SK-N-SH (cell line): ENCODE measurements at regions not wholly inside any gene's neighbourhood (a gene's known extent, or its start where the extent isn't known, plus 50 kb on each side); places are given as distances from the start of the nearest gene placed in this dataset.

Experiments
- CTCF ChIA-PET: fragments of 300-600, 350-600 bp; formaldehyde crosslinking; extraction: SDS; loops from one replicate; lab custom pipeline; 2021; lab: Yijun Ruan, JAX
- POLR2A ChIA-PET: fragments of 350-600 bp; sonication (Branson Sonifier 250); formaldehyde crosslinking; extraction: SDS; loops from one replicate; lab custom pipeline; 2020; ENCODE audit warnings: antibody characterized with exemption, inconsistent platforms; lab: Yijun Ruan, JAX
- DNase-seq: peaks from one replicate; pipeline ENCODE4 v3.0.0; 2012
- H2AFZ ChIP-seq: fragments of 200-600 bp; sonication (generic); 2 replicates; pipeline ENCODE4 v1.8.1; 2016; ENCODE audit warnings: antibody characterized with exemption, mild to moderate bottlenecking, low read depth
- H3F3A ChIP-seq: fragments of 200-600 bp; sonication (generic); replicated peaks from 2 replicates; pipeline ENCODE3; 2016; ENCODE audit warnings: antibody characterized with exemption, mild to moderate bottlenecking; ENCODE audit not compliant: insufficient read depth
- H3K27ac ChIP-seq, 2 experiments: fragments of 200-500 bp in 1 of 2; fragments of 200-600 bp in 1 of 2; sonication (Bioruptor generic) in 1 of 2; sonication (generic), shearing (Covaris generic) in 1 of 2; 2 replicates each; pipeline versions ENCODE4 v1.5.1 to v1.6.1; 2014 to 2016; ENCODE audit warnings: low read depth in 2 of 2, inconsistent platforms in 1 of 2, low read length in 1 of 2, mild to moderate bottlenecking in 1 of 2, mixed read lengths in 1 of 2
- H3K27me3 ChIP-seq: fragments of 200-600 bp; sonication (generic), shearing (Covaris generic); 2 replicates; pipeline ENCODE4 v1.6.1; 2016; ENCODE audit warnings: mixed run types; ENCODE audit not compliant: insufficient read depth
- H3K36me3 ChIP-seq, 2 experiments: fragments of 200-500 bp in 1 of 2; fragments of 200-600 bp in 1 of 2; sonication (Bioruptor generic) in 1 of 2; sonication (generic) in 1 of 2; replicated peaks in 1 of 2; 2 replicates each; pipeline versions ENCODE3 to v1.5.1; 2014 to 2016; ENCODE audit warnings: low read length in 1 of 2, mild to moderate bottlenecking in 1 of 2; ENCODE audit not compliant: insufficient read depth in 2 of 2, control insufficient read depth in 1 of 2
- H3K4me1 ChIP-seq, 2 experiments: fragments of 200-500 bp in 1 of 2; fragments of 200-600 bp in 1 of 2; sonication (Bioruptor generic) in 1 of 2; sonication (generic), shearing (Covaris generic) in 1 of 2; 2 replicates each; pipeline versions ENCODE4 v1.5.1 to v1.6.1; 2014 to 2016; ENCODE audit warnings: low read depth in 1 of 2, low read length in 1 of 2, mixed run types in 1 of 2; ENCODE audit not compliant: insufficient read depth in 2 of 2, control insufficient read depth in 1 of 2
- H3K4me2 ChIP-seq: fragments of 200-600 bp; sonication (generic), shearing (Covaris generic); 2 replicates; pipeline ENCODE4 v1.6.1; 2017; ENCODE audit warnings: mixed run types
- H3K4me3 ChIP-seq, 2 experiments: fragments of 200-500 bp in 1 of 2; fragments of 200-600 bp in 1 of 2; sonication (Bioruptor generic) in 1 of 2; sonication (generic), shearing (Covaris generic) in 1 of 2; 2 replicates each; pipeline versions ENCODE4 v1.5.1 to v1.8.1; 2014 to 2016; ENCODE audit warnings: low read depth in 2 of 2, inconsistent platforms in 1 of 2, low read length in 1 of 2, mild to moderate bottlenecking in 1 of 2, mixed read lengths in 1 of 2, moderate library complexity in 1 of 2
- H3K79me2 ChIP-seq: fragments of 200-600 bp; sonication (generic); 2 replicates; pipeline ENCODE4 v1.8.1; 2017; ENCODE audit warnings: mild to moderate bottlenecking; ENCODE audit not compliant: insufficient read depth
- H3K9ac ChIP-seq: fragments of 200-600 bp; sonication (generic); 2 replicates; pipeline ENCODE4 v1.6.1; 2017; ENCODE audit warnings: mixed run types
- H3K9me2 ChIP-seq: fragments of 200-600 bp; sonication (generic); 2 replicates; pipeline ENCODE4 v1.6.1; 2017; ENCODE audit warnings: mixed run types
- H3K9me3 ChIP-seq: fragments of 200-600 bp; sonication (generic); 2 replicates; pipeline ENCODE4 v1.6.1; 2017; ENCODE audit warnings: mixed run types, mild to moderate bottlenecking, moderate library complexity
- H4K20me1 ChIP-seq: fragments of 200-600 bp; sonication (generic); 2 replicates; pipeline ENCODE4 v1.6.1; 2017; ENCODE audit warnings: mild to moderate bottlenecking, mixed run types; ENCODE audit not compliant: insufficient read depth
- CHD2 ChIP-seq: fragments of 150-350 bp; IDR thresholded peaks from 2 replicates; pipeline ENCODE4 v1.6.1; 2018; ENCODE audit warnings: low read length; ENCODE audit not compliant: partially characterized antibody
- EP300 ChIP-seq, 2 experiments: IDR thresholded peaks; 2 replicates each; pipeline versions ENCODE4 v1.4.0 to v1.6.1; 2012; ENCODE audit warnings: borderline replicate concordance in 1 of 2, low read depth in 1 of 2, low read length in 1 of 2
- EZH2phosphoT487 ChIP-seq: fragments of 200-600 bp; sonication (generic); IDR thresholded peaks from 2 replicates; pipeline ENCODE4 v1.6.1; 2017; ENCODE audit warnings: low read depth, mixed run types, mild to moderate bottlenecking, antibody characterized with exemption, moderate library complexity, borderline replicate concordance
- JUND ChIP-seq: IDR thresholded peaks from 2 replicates; pipeline ENCODE4 v1.4.0; 2012
- MAX ChIP-seq: IDR thresholded peaks from 2 replicates; pipeline ENCODE4 v1.4.0; 2012; ENCODE audit warnings: low read depth
- MEF2A ChIP-seq: IDR thresholded peaks from 2 replicates; pipeline ENCODE4 v1.4.0; 2012; ENCODE audit warnings: low read depth, borderline replicate concordance
- NFIC ChIP-seq: IDR thresholded peaks from 2 replicates; pipeline ENCODE4 v1.4.0; 2012; ENCODE audit warnings: borderline replicate concordance
- NRF1 ChIP-seq: IDR thresholded peaks from 2 replicates; pipeline ENCODE4 v1.6.1; 2012; ENCODE audit warnings: low read depth, mild to moderate bottlenecking, low read length
- PBX3 ChIP-seq: IDR thresholded peaks from 2 replicates; pipeline ENCODE4; 2012
- POLR2AphosphoS5 ChIP-seq: IDR thresholded peaks from 2 replicates; pipeline ENCODE4 v1.6.1; 2012; ENCODE audit warnings: low read depth, low read length
- REST ChIP-seq: IDR thresholded peaks from 2 replicates; pipeline ENCODE4 v1.6.1; 2012; ENCODE audit warnings: mild to moderate bottlenecking, low read depth, low read length, moderate library complexity
- RFX5 ChIP-seq: IDR thresholded peaks from 2 replicates; pipeline ENCODE4 v1.6.1; 2012; ENCODE audit warnings: mild to moderate bottlenecking, improper control_type of control experiment, low read length
- RXRA ChIP-seq: IDR thresholded peaks from 2 replicates; pipeline ENCODE4 v1.4.0; 2012; ENCODE audit warnings: low read depth, mild to moderate bottlenecking, borderline replicate concordance
- SIN3A ChIP-seq: IDR thresholded peaks from 2 replicates; pipeline ENCODE4 v1.6.1; 2012; ENCODE audit warnings: low read depth, mild to moderate bottlenecking, low read length, moderate library complexity, borderline replicate concordance
- SMC3 ChIP-seq: IDR thresholded peaks from 2 replicates; pipeline ENCODE4 v1.6.1; 2012; ENCODE audit warnings: low read depth, low read length, improper control_type of control experiment
- TAF1 ChIP-seq: IDR thresholded peaks from 2 replicates; pipeline ENCODE4 v1.6.1; 2012; ENCODE audit warnings: low read depth, mild to moderate bottlenecking, low read length, moderate library complexity, borderline replicate concordance
- TCF12 ChIP-seq: IDR thresholded peaks from 2 replicates; pipeline ENCODE4 v1.4.0; 2012
- TEAD4 ChIP-seq: IDR thresholded peaks from 2 replicates; pipeline ENCODE4 v1.4.0; 2012; ENCODE audit warnings: mild to moderate bottlenecking, borderline replicate concordance; ENCODE audit not compliant: insufficient read depth
- YY1 ChIP-seq: IDR thresholded peaks from 2 replicates; pipeline ENCODE4 v1.4.0; 2012; ENCODE audit warnings: low read depth, mild to moderate bottlenecking
- ZBTB33 ChIP-seq: IDR thresholded peaks from 2 replicates; pipeline ENCODE4 v1.4.0; 2012; ENCODE audit warnings: low read depth, borderline replicate concordance
- WGBS: methylation state at CpG from one replicate; pipeline ENCODE4 v1.1.6; 2017; ENCODE audit warnings: low lambda C conversion rate; 5-methylcytosine and 5-hydroxymethylcytosine counted together

- H4K20me1 ChIP-seq: no peaks in the 10 kb centered on the region
- H3K36me3 ChIP-seq: no peaks in the 10 kb centered on the region
- ChIA-PET POLR2A (no interaction called here), CTCF (interaction anchor here (1.1 kb wide), 1 partner anchor 18 kb away, joined by 3 read pairs; no protein-coding TSS in a partner anchor)
- no peak overlapping the region for H3K27ac ChIP-seq
- 57% methylated on average over 9 of the region's 9 CpGs for WGBS
- H3K9me2 ChIP-seq: 0 out of 2 replicates have a peak, but pooled peaks cover 4% of the 10 kb centered on the region
- H3F3A ChIP-seq: no peaks in the 10 kb centered on the region
- no peak for TF ChIP-seq POLR2AphosphoS5
- TF ChIP-seq SIN3A: no peak
- no peak for TF ChIP-seq JUND
- TF ChIP-seq YY1: no peak
- TF ChIP-seq MEF2A: no peak
- TF ChIP-seq CHD2: no peak
- TF ChIP-seq PBX3: no peak
- no peak for TF ChIP-seq ZBTB33
- TF ChIP-seq EP300 (IDR thresholded peaks at IDR 0.05; ENCODE audit: borderline replicate concordance in 1 of 2, low read depth in 1 of 2, low read length in 1 of 2): no peak
- no peak for TF ChIP-seq REST
- TF ChIP-seq SMC3: no peak
- TF ChIP-seq TAF1: no peak
- TF ChIP-seq RXRA: no peak
- no peak for TF ChIP-seq TEAD4
- no peak for TF ChIP-seq EZH2phosphoT487
- no peak for TF ChIP-seq NFIC
- TF ChIP-seq TCF12: no peak
- no peak for TF ChIP-seq MAX
- TF ChIP-seq RFX5: no peak
- TF ChIP-seq NRF1: no peak
- no peak overlapping the region for H3K4me3 ChIP-seq
- H2AFZ ChIP-seq: no peak overlapping the region
- peak; percentile 20 for DNase-seq
- H3K79me2 ChIP-seq: no peaks in the 10 kb centered on the region
- H3K4me1 ChIP-seq: no peaks in the 10 kb centered on the region; a peak in 1 of 4 replicates
- peaks cover 5% of the 10 kb centered on the region; the same call in 1 of the 2 replicates for H3K27me3 ChIP-seq
- no peak overlapping the region for H3K9ac ChIP-seq
- no peak overlapping the region for H3K4me2 ChIP-seq
- H3K9me3 ChIP-seq: peaks cover 5% of the 10 kb centered on the region; the same call in 1 of the 2 replicates
Observed at GRCh38 chr17:83170571-83171260, 91.3 kb downstream of the METRNL start.
